ENCODE measurements at regions not wholly inside any gene's neighbourhood (a gene's known extent, or its start where the extent isn't known, plus 50 kb on each side); places are given as distances from the start of the nearest gene placed in this dataset.

GRCh38 chr7:91659096-91659495, 221.4 kb downstream of the MTERF1 start:
- no peak for TF ChIP-seq CEBPB (IDR thresholded peaks at IDR 0.05; ENCODE audit: low read depth)
- no peak for TF ChIP-seq ZFX (IDR thresholded peaks at IDR 0.05)
- no peak for TF ChIP-seq YY1 (IDR thresholded peaks at IDR 0.05; ENCODE audit: extremely low read depth, insufficient replicate concordance, low read depth, low read length)
